ENCODE measurements at regions not wholly inside any gene's neighbourhood (a gene's known extent, or its start where the extent isn't known, plus 50 kb on each side); places are given as distances from the start of the nearest gene placed in this dataset.

- no peak for DNase-seq
These were observed 145.5 kb downstream of the WNT5A start for GRCh38 chr3:55341502-55342031.

GRCh38 chr3:55339819-55340218, 147.3 kb downstream of the WNT5A start:
- DNase-seq = no peak

GRCh38 chr3:55339390-55339789, 147.7 kb downstream of the WNT5A start:
- no peak for DNase-seq

GRCh38 chr3:55337641-55338180, 149.4 kb downstream of the WNT5A start:
- DNase-seq = no peak

GRCh38 chr3:55333923-55334322, 153.2 kb downstream of the WNT5A start:
- no peak for DNase-seq

- DNase-seq = no peak
These were observed 154.1 kb downstream of the WNT5A start for GRCh38 chr3:55333046-55333445.

- no peak for DNase-seq
These were observed 154.9 kb downstream of the WNT5A start for GRCh38 chr3:55332176-55332575.

GRCh38 chr3:55331524-55331923, 155.6 kb downstream of the WNT5A start:
- DNase-seq = no peak

- no peak for DNase-seq
These were observed 156.3 kb downstream of the WNT5A start for GRCh38 chr3:55330756-55331155.

- DNase-seq = no peak
These were observed 156.8 kb downstream of the WNT5A start for GRCh38 chr3:55330355-55330754.

GRCh38 chr3:55329849-55330248, 157.3 kb downstream of the WNT5A start:
- no peak for DNase-seq

- DNase-seq = no peak
These were observed 159.8 kb downstream of the WNT5A start for GRCh38 chr3:55327131-55327920.

GRCh38 chr3:55322638-55323037, 164.5 kb downstream of the WNT5A start:
- DNase-seq = no peak

- no peak for DNase-seq
These were observed 166.2 kb downstream of the WNT5A start for GRCh38 chr3:55320928-55321327.

GRCh38 chr3:55315396-55315795, 171.7 kb downstream of the WNT5A start:
- no peak for DNase-seq

GRCh38 chr3:55313666-55314065, 173.4 kb downstream of the WNT5A start:
- no peak for DNase-seq

- DNase-seq = no peak
These were observed 177.8 kb downstream of the WNT5A start for GRCh38 chr3:55309336-55309735.

GRCh38 chr3:55307622-55308021, 179.5 kb downstream of the WNT5A start:
- DNase-seq = no peak

GRCh38 chr3:55305696-55306485, 181.2 kb downstream of the WNT5A start:
- no peak for DNase-seq

- no peak for DNase-seq
These were observed 186.4 kb downstream of the WNT5A start for GRCh38 chr3:55300701-55301100.

GRCh38 chr3:55297706-55298105, 189.4 kb downstream of the WNT5A start:
- no peak for DNase-seq

- DNase-seq = no peak
These were observed 189.9 kb downstream of the WNT5A start for GRCh38 chr3:55297245-55297644.

- DNase-seq = no peak
These were observed 190.3 kb downstream of the WNT5A start for GRCh38 chr3:55296791-55297190.

GRCh38 chr3:55296030-55296429, 191.1 kb downstream of the WNT5A start:
- no peak for DNase-seq

All from dermis blood vessel endothelial cell (primary cell).